Fibroblast of peridontal ligament (primary cell): ENCODE measurements at regions not wholly inside any gene's neighbourhood (a gene's known extent, or its start where the extent isn't known, plus 50 kb on each side); places are given as distances from the start of the nearest gene placed in this dataset.
A peak's percentile ranks its signal among the peaks of the same experiment; 100 is the strongest.
"Not testable (repeated sequence)": the region's sequence is repeated elsewhere in the genome, so short reads cannot be mapped to it uniquely, and the experiment has no call there.

ENCODE experiments used
- DNase-seq: peaks from one replicate; pipeline ENCODE4 v3.0.0-alpha.2; 2010; ENCODE audit errors: extremely low read depth

DNA sequence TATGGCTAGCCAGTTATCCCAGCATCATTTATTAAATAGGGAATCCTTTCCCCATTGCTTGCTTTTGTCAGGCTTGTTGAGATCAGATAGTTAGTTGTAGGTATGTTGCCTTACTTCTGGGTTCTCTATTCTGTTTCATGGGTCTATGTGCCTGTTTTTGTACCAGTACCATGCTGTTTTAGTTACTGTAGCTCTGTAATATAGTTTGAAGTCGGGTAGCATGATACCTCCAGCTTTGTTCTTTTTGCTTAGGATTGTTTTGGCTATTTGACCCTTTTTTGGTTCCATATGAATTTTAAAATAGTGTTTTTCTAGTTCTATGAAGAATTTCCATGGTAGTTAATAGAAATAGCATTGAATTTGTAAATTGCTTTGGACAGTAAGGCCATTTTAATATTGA lies 300.5 kb downstream of the PTGER3 start:
- not testable (repeated sequence) for DNase-seq

DNA sequence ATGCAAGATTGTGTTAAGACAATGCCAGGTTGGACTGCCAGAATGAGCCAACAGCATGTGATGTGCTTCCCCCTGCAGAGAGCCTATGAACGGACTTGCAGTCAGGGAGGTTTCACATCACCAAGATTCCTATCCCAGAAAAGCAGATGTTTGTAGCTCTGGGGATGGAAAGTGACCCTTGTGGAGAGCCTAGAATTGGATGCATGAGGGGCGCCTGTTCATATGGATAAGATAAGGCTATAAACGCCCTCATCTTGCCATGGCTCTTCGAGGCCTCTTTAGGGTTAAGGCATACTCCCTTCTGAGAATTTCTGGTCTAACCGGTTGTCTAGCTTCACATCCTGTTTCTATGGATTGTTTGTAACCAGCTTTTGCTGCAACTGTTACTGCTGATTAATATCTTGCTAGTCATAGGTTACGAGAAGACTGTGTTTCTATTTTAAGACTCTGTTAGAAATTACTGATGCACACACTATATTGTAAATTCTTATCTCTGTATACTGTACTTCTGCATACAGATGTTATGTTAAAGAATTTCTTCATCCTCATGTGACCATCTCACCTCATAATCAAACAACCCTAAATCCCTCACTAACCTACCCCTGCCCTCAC lies 295.8 kb downstream of the PTGER3 start:
- not testable (repeated sequence) for DNase-seq

DNA sequence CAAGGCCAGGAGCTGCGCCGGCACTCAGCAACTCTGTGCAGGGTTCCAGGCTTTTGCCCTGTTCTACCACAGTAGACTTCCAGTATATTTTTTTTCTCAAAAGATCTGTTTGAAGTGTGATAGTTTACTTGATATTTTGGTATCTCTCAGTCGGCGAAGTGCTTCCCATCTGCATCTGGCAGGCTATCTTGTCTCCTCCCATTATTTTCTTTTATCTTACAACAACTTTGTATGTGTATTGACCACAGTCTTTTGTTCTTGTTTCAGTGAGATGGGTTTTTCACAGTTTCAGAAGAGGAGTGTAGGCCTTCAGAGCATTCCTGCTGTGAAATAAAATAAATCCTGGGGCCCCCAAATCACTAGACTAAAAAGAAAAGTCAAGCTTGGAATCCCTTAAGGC lies 292.9 kb downstream of the PTGER3 start:
- DNase-seq: no peak

DNA sequence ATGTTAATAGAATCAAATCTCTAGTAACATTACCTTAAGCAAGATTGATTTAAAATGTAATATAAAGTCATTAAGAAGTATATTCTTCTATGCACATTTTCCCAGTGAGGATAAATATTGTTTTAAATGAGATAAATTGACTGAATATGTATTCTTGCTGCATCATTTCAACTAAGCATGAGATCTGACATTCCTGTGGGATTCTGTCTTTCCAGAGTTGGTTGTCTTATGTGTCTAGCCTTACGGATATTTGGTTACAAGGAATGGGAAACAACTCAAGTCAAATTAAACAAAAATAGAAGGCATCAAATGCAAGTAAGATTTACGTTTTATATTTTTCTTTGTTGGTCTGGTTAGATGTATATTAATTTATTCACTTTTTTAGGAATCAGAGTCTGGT lies 287.5 kb downstream of the PTGER3 start:
- peak; percentile 90 for DNase-seq

DNA sequence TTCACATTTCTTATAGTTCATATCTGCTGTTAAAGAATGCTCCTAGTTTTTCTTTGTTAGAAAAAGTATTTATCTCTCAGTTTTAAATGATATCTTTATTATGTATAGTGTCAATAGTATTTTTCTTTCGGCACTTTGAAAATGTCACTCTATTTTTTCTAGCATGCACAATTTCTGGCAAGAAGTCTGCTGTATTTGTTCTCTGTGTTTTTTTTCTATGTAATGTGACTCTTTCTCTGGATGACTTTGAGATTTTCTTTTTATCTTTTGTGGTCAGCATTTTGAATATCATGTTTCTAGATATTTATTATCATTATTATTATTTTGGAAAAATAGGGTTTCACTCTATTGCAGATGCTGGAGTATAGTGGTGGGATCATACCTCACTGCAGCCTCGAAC lies 285.2 kb downstream of the PTGER3 start:
- no peak for DNase-seq

DNA sequence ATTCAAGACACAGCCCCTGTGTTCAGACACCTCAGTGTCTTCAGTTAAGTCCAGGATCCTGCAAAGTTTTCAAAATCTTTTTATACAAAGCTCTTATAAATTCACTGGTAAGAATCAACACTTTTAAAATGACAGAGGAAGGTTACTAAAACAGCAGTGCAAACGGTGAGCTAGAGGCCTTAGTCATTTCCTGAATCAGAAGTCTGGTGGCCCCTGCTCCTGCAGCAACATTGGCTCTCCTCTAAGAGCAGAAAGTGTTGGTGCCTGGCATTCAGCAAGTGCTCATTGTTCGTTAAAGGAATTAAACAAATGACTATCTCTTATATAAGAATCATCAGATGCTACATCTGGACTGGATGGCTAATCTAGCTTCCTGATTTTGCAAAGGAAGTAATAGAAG lies 282.9 kb downstream of the PTGER3 start:
- DNase-seq: no peak

DNA sequence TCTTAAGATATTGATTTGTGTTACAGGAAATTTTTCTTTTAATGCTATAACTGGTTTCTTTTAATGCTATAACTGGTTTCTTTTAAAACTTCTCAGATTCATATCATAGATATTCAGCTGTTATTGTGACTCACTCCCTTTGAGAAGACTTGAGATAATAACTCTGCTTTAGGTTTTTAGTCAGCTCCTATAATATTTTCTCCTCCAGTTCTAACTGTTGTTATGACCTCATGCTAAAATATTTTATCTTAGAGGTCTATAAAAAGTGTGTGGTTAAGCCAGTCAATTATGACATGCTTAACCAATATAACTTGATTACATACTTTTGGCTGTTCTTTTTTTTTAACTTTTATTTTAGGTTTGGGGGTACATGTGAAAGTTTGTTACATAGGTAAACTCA lies 280.2 kb downstream of the PTGER3 start:
- DNase-seq: peak; percentile 84

DNA sequence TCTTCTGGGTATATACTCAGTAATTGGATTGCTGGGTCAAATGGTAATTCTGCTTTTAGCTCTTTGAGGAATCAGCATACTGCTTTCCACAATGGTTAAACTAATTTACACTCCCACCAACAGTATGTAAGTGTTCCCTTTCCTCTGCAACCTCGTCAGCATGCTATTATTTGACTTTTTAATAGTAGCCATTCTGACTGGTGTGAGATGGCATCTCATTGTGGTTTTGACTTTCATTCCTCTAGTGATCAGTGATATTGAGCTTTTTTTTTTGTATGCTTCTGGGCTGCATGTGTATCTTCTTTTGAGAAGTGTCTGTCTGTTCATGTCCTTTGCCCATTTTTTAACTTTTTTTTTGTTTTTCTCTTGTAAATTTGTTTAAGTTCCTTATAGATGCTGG lies 279.4 kb downstream of the PTGER3 start:
- DNase-seq: no peak

DNA sequence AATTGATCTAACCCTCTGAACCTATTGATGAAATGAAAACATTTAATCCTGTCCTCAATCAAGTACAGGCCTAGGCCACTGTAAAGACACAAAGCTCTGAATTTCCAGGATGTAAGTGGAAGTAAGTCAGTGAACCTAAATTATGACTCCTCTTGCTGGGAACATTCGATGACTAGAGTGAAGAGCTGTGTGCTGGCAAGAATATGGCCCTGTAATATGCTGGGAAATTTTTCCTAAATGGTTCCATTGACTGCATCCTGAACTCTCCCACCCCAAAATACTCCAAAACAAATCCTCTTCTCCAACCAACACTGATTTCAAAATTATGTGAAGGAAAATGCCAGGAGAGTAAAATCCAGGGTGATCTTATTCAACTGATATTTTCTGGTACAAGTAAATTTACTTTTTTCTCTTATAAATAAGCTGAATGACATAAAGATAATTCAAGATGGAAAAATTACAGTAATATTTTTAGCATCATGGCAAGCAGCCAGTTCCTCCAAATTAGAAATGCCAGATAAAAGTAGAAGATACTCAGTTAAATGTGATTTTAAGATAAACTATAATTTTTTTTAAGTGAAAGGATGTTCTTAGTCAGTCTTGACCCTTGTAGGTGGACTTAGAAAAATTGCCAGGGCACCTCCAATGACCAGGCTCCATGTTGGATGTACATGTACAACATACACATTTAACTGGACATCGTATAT lies 269.4 kb downstream of the PTGER3 start:
- DNase-seq: peak; percentile 68

DNA sequence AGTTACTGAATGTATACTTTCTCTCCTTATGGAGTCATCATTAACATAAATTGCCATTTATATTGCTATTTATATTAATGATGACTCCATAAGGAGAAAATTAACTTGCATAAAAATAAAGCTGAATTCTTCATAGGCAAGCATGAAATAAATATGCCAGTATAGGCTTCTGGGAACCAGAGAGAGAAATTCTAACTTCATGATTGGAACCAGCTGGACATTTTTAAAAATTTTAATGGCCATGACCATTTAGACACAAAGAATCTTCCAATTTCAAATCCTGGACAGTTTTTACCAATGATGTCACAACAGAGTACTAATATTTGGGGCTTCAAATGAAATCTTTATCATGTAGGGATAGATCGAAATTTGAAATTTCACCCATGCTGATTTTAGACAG lies 268.7 kb downstream of the PTGER3 start:
- DNase-seq: peak; percentile 66

DNA sequence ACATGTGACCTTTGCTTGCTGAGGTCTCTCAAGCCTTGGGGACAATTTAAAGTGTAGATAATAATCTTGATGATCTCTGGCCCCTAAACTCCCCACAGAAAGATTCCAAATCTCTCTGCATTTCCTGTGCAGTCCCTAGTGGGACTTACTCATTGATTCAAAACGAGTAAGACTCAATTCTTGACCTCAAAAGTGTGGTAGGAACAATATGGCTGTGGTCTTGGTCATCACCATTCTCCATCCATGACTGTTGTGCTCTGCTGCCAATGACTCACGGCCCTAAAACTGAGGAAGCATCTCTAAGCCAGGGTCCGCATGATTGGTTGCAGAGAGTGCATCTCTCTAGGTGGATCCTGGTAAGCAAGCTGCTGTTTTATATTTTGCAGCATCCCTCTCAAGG lies 268.0 kb downstream of the PTGER3 start:
- peak; percentile 91 for DNase-seq

DNA sequence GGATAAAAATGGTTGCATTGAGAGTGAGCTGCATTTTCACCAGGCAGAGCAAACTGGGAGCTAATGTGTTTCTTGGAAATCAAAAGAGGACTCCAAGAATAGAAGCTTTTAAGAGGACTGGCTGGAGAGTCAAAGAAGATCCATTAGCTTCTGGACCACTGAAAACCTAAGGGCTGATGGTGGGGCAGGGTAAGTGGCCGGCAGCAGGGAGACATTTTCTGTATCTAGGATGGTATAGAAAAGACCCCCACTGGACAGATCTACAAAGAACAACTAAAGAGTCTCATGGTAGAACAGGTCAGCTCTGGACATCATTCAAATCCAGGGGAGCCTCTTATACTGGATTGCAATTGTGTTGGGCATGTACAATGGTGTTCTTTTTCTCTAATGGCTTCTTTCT lies 262.3 kb downstream of the PTGER3 start:
- no peak for DNase-seq

DNA sequence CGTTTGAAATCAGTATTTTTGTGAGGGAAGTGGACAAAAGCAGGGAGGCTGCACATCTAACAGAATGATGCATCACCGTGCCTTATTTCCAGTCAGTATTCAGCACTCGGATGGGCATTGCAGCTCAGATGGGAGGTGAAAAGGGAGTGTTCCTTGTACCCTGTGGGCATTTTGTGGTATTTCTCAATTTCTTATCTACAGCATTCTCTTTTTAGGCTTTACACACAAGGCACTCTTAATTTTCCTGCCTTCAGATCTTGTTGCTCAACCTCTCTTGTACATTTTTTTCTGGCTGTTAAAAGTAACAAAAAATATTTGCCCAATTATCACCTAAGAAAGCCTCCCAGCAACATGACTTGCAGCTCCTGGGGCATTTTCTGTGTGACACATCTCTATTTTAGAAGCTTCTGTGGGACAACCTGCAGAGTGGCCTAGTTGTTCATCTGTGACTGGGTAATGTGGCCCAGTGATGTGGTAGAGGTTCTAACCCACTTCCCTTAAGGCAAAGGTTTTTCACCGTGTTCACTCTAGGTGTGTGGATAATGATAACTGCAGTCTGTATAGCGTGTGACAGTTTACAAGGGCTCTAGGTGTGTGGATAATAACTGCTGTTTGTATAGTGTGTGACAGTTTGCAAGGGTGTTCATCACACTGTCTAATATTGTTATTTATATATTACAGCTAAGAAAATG lies 257.2 kb downstream of the PTGER3 start:
- DNase-seq: no peak

DNA sequence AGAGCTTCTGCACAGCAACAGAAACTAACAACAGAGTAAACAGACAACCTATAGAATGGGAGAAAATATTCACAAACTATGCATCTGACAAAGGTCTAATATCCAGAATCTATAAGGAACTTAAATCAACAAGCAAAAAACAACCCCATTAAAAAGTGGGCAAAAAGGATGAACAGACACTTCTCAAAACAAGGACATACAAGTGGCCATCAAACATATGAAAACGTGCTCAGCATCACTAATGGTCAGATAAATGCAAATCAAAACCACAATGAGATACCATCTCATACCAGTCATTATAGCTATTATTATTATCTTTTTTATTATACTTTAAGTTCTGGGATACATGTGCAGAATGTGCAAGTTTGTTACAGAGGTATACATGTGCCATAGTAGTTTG lies 252.6 kb downstream of the PTGER3 start:
- not testable (repeated sequence) for DNase-seq

DNA sequence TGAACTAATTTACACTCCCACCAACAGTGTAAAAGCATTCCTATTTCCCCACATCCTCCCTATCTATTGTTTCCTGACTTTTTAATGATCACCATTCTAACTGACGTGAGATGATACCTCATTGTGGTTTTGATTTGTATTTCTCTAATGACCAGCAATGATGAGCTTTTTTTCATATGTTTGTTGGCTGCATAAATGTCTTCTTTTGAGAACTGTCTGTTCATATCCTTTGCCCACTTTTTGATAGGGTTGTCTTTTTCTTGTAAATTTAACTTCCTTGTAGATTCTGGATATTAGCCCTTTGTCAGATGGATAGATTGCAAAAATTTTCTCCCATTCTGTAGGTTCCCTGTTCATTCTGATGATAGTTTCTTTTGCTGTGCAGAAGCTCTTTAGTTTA lies 251.3 kb downstream of the PTGER3 start:
- not testable (repeated sequence) for DNase-seq

DNA sequence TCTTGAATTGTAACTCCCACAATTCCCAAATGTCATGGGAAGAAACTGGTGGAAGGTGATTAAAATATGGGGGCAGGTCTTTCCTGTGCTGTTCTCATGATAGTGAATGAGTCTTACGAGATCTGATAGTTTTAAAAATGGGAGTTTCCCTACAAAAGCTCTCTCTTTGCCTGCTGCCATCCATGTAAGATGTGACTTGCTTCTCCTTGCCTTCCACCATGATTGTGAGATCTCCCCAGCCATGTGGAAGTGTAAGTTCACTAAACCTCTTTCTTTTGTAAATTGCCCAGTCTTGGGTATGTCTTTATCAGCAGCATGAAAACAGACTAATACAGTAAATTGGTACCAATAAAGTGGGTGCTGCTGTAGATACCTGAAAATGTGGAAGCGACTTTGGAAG lies 245.0 kb downstream of the PTGER3 start:
- DNase-seq: not testable (repeated sequence)

DNA sequence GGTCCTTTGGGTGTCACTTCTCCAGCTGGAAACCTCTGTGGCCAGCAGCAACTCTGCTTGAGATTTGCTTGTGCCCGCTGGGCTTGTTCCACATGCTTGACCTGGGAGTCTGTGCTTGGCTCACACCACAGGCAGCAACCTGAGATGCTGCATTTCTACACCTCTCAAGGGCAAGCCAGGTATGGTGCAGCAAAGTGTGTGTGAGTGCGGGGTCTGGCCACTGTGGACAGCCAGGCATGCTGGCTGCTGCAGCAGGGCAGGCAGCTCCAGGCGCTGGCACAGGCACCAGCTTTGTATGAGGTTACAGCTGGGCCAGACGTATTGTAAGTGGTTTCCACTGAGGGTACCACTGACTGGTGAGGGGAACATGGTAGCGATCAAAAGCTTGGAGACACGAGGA lies 242.0 kb downstream of the PTGER3 start:
- no peak for DNase-seq

DNA sequence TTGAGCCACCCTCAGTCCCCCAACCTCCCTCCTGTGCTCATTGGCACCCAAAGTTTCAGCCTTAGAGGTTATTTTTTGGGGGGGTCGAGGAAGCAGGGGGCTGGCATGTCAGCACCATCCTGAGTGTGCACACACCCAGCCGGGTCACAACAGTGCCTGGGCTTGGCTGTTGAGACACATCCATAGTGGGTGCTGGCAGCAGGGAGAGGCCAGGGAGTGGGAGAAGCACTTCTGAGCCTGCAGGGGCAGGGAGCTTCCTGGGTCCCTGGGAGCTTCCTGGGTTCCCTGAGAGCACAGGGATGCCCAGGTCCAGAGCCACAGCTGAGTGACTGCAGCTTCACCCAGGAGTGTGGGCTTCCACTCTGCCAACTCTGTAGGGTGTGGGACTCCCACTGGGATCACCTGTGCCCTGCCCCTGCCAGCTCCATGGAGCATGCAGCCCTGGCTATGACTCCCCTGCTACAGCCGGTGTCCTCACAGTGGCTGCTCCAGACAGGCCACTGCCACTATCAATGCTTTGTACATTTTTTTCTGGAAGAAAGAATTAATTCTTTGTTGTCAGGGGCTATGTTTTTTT lies 240.4 kb downstream of the PTGER3 start:
- DNase-seq: no peak

DNA sequence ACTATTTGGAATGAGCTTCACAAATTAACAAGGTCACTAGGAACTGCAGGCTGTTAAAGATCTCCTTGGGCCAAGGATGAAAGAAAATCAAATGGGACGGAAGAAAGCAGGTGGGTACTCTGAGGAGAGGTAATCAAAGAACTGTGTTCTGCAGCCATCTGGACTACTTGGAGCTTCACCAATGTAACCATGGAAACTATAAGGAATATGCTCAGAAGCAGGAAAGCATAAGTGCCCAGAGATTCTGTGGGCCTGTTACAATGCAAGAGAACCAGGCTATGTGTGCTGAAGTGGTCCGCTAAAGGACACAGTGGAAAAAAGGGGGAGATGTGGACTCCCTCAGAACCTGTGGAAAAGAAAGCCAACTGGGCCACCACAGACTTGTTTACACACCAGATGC lies 238.5 kb downstream of the PTGER3 start:
- peak; percentile 9 for DNase-seq

DNA sequence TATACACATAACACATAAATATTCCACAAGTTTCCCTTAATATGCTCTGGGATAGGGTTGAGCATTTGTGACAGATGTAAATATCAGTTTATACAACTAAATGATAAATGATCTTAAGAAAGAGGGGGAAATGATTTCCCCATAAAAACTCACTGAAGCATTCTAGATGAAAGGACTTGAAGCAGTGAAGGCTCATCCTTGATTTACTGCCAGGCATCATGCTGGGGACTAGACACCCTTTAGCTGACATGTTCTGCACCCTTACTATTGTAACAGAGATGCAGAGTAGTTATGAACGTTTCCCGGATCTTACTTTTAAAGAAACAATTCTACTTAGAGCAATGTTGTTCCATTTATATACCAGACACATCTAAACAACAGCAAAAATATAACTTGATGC lies 235.8 kb downstream of the PTGER3 start:
- DNase-seq: no peak

DNA sequence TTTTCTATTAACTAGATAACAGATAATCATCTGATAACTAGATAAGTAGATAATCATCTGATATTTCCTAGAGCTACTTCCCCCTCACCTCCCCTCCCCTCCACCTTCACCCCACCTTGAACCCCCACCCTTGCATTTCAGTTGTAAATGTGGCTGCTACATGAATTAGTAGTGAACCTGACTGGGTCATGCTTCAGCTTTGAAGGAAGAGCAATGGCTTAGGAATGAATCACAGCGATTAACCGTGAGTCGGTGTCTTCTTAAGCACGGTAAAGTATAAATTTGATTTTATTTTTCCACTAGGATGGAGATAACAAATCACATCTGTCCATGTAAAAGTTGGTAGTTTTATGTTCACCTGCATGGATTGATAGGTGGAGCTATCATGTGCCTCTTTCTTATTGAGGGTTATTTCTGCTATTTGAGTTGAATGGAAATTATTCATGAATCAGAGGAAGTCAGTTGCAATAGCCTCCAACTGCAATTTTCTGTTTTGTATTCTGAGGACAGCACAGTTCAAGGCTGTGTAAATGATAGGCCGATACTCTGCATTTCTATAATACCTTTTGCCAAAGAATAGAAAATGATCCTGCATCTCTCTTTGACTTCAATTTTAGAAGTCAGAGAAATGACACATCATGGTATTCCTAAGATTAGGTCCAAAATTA lies 235.0 kb downstream of the PTGER3 start:
- no peak for DNase-seq

DNA sequence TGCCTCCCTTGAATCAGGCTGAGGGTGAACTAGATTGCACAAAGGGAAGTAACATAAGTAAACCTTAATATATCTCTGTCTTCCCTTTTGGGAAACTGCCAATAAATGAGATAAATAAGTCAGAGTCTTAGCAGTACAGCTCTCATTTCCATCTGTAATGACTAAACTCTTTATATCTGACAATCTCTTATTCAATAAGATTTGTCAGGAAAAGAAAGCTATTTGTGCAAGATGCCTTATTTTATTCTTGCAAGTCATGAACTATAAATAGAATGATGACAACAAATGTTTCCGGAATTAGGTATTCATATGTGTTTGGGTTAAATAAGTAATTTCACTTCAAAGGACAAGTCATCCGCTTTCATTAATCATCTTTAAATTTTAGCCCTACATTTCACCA lies 229.2 kb downstream of the PTGER3 start:
- DNase-seq: peak; percentile 43
